Activated T-cell treated with anti-CD3 and anti-CD28 coated beads, Interleukin-2, amount 50 U/mL, for 1 hour (primary cell): ENCODE measurements at regions not wholly inside any gene's neighbourhood (a gene's known extent, or its start where the extent isn't known, plus 50 kb on each side); places are given as distances from the start of the nearest gene placed in this dataset.
"Not testable (repeated sequence)": the region's sequence is repeated elsewhere in the genome, so short reads cannot be mapped to it uniquely, and the experiment has no call there.

Experiments
- DNase-seq: peaks from one replicate; pipeline ENCODE4 v3.0.0-alpha.2; 2020

DNA sequence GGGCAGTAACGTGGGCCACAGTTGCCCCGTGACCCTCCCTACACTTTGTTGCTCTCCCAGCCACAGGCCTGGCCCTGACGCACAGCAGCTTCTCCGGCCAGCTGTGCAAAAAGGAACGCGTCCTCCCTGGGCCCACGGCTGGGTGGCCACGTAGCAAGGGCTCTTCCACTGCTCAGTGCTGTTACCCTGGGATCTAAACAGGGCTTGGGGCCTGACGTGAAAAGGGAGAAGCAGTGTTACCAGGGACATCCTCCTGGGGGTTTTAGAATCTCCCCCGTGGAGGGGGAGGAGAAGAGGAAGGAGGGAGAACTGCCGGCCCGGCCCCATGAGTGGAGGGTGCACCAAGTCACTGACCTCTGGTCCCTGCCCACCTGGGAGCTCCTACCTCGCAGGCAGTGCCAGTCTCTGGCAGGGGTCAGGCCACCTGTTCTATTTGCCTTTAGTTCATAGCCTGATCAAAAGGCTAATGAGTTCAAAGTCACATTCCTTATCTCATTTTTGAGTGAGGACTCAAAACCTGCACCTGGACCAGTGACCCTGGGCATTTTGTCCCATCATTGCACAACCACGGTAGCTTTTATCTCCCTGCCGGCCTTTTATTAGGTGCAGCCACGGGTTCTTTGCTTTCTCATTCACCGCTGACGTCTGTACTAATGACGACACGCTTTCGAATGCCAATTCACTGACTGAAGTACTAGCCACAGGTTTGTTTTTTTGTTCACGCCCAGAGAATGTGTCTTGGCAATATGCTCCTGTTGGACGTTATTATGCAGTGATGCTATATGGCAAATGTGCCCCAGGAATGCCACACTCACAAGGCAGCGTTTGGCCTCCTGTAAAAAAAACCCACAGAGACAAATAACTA is 4424.6 kb upstream of the TPTE start:
- DNase-seq: not testable (repeated sequence)

DNA sequence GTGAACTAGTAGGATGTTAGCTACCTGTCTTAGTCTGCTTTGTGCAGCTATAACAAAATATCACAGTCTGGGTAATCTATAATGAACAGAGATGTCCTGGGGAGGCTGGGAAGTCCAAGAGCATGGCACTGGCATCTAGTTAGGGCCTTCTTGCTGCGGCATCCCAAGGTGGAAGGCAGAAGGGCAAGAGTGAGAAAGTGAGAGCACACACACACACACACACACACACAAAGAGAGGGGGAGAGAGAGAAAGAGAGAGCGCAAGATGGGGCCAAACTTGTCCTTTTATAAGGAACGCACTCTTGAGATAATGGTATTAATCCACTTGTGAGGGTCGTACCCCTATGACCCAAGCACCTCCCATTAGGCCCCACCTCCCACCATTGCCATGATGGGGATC is 4423.6 kb upstream of the TPTE start:
- not testable (repeated sequence) for DNase-seq

DNA sequence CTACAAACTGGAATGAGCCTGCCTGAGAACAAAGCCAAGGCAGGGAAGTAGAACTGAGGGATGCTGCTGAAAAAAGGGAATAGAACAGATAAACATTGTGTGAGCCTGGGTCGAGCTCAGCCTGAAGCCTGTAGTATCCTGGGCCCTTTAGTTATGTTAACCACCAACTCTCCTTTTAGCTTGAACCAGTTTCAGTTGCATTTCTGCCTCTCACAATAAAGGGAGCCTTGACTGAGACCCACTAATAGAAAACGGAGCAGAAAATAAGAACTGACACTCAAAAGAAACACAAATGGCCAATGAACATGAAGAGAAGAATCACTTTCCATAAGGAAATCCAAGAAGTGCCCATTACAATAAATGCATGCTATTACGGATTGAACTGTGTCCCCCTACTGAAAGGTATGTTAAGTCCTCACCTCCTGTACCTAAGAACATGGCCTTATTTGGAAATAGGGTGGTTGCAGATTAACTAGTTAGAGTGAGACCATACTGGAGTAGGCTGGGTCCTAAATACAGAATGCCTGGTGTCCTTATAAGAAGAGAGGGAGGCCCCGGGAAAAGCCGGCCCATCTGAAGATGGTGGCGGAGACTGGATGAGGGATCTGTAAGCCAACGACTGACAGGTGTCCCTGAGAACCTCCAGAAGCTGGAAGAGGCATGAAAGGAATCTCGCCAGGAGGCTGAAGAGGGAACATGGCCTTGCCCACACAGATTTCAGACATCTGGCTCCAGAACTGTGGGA is 4423.0 kb upstream of the TPTE start:
- DNase-seq: not testable (repeated sequence)

DNA sequence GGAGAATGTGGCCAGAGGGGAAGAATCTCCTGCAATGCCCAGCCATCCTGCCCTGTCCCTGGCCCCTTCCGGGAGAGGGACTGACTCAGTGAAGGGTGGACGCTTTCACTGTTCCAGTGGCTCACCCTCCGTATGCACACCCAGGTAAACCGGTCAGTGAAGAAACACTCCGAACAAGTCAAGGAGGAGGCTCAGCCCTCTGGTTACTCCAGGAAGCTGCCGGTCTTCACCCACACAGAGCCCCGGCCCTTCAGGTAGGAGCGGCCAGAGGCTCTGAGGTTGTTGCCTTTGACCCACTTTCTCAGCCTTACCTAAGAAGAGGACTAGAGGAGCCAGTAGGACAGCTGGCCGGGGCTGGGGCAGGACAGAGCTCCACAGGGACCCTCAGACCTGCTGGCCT is 4419.8 kb upstream of the TPTE start:
- DNase-seq: not testable (repeated sequence)

DNA sequence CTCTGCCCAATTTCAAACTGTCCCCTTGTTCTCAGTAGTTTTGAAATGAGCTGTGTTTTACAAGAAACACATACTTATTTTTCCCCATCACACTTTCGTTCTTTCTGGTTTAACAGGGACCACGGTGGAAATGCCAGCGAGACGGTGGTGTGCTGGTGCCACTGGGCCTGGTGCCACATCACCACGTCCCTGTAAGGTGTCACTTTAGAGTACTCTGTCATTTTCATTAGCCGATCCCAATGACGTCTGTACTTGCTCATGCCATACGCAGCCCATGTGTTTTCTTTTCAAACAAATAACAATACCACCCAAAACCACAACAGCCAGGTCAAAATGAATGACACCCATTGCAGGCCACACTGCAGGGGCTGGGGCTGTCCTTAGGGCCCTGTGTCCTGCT is 4416.8 kb upstream of the TPTE start:
- not testable (repeated sequence) for DNase-seq

DNA sequence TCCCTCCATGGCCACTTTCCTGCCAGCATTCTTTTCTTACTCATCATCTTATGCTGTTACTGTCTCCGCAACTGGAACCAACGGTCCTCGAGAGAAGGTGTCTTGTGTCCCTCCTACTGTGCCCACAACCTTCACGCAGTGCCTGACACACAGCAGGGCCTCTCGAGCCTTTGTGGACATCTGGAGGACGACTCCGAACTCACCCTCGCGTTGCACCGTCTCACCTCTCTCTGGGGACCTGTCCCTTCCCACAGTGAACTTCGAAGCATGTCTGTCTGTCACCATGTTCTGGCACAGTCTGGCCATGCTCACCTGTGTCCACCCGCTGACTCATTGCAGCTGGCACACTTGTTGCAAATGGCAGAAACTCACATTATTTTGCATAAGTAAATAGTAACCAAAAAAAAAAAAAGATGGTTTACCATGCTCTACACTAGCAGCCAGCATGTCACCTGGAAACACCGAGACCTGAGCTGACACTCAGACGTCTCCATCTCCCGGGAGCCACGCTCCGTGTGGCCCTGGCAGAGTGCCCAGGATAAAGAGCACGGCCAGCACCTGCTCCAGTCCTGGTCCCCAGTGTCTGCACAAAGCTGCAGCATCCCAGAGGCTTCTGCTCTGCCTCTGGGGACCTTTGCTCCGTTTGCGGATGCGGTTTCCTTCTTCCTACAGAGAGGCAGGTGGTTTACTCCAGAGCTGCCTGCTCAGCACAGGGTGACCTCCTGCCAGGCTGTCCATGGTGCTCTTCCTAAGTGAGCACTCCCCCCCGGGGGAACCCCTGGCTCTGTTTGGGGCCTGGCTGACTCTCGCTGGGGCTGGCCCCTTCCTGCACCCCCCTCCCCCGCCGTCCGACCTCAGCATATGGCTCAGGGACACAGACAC is 4414.5 kb upstream of the TPTE start:
- not testable (repeated sequence) for DNase-seq

DNA sequence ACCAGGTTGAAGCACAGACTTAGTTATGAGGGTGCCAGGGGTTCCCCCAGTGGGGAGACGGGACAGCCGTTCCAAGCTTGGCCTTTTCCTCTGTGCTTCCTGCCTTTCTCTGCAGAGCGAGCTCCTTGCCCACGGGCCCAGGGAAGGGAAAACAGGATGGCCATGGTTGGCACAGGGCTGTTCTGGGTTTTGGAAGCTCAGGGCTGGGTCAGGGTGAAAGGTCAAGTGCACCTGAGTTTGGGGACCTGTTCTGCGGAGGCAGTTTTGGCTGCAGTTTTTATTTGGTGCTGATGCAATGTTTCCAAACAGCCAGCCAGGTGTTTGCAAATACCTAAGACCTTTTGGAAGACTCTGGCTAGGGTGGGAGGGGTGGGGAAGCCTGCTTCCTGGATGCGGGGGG is 4412.5 kb upstream of the TPTE start:
- not testable (repeated sequence) for DNase-seq

DNA sequence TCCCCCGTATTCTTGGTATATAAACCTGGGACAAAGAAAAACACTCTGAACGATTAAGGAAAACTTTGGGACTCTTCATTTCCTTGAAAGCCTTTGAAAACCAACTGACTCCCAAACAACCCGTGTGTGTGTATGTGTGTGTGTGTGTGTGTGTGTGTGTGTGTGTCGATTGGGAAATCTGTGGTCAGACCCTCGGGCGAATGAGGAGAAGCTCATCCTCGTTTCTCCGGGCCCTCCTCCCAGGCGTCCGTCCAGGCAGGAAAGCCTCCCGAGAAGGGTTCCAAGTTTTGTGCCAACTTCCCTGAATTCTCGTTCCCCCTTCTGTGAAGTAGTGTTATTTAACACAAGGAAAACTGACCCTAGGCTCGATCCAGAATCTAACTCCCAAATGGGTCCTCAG is 4411.6 kb upstream of the TPTE start:
- DNase-seq: not testable (repeated sequence)

DNA sequence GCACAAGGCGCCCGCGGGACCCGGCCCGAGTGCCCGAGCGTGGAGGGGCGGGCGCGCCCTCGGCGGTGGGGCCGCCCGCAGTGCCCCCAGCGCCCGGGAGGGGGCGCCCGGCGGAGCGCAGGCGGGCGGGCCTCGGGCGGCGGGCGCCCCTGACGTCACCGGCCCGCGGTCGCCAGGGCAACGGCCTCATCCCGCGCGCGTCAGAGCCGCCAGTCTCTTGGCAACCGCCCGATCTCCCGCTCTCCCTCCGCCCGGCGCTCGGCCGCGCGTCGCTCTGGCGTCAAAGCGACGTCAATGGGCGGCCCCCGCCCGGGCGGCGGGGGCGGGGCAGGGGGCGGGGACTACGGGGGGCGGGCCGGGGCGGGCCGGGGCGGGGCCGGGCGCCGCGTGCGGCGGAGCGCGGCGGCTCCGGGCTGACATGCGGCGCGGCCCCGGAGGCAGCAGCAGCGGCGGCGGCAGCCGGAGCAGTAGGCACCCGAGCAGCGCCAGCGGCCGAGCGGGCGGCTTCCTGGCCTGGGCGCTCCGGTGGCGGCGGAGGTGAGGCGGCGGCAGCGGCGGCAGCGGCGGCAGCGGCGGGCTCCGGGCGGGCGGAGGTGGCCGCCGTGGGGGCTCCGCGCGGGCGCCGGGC is 4410.6 kb upstream of the TPTE start:
- not testable (repeated sequence) for DNase-seq

DNA sequence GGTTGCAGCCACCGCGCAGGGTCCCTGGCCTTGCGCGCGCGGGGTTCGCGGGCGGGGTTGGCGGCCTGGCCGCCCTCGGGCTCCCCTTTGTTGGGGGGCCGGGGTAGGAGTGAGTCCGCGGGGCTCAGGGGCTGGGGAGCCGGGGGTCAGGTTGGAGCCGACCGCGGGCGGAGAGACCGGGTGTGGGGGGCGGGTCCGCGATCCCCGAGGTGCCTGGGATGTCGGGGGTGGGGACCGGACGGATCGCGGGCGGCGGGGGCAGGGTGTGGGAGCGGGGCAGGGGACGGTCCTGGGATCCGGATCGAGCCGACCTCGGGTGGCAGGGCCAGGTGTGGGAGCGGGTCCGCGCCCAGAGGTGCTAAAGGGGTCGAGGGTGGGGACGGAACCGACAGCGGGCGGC is 4410.0 kb upstream of the TPTE start:
- not testable (repeated sequence) for DNase-seq

DNA sequence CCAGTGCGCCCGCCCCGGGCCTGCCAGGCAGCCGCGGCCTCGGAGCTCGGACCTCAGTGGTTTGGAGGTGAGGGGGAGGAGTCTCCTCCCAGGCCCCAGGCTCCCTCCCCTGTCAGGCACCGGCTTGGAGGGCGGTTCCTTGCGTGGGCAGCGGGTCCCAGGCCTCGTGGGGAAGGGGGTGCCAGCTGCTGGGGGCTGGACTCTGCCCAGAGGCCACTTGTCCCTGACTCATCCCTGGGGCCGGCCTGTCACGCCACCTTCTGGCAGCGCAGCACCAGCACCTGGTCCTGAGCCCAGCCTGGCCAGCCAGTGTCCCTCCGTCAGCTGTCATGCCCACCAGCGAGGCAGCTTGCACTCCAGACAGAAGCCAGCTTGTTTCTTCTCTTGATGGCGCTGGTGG is 4403.0 kb upstream of the TPTE start:
- DNase-seq: not testable (repeated sequence)

DNA sequence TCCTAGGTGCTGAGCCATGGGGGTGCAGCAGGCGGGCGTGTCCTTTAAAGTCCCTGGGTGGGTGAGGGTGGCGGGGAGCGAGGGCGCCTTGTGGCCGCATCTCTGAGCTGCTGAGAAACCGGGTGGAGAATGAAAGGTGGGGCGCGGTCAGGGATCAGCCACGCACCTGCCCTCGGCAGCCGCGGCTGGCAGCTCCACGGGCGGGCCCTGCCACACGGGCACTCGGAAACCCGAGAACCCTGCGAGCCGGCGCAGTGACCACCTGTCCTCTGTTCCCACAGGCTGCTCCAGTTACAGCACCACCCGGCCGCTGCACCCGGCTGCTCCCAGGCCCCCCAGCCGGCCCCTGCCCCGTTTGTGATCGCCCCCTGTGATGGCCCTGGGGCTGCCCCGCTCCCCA is 4400.5 kb upstream of the TPTE start:
- DNase-seq: not testable (repeated sequence)

DNA sequence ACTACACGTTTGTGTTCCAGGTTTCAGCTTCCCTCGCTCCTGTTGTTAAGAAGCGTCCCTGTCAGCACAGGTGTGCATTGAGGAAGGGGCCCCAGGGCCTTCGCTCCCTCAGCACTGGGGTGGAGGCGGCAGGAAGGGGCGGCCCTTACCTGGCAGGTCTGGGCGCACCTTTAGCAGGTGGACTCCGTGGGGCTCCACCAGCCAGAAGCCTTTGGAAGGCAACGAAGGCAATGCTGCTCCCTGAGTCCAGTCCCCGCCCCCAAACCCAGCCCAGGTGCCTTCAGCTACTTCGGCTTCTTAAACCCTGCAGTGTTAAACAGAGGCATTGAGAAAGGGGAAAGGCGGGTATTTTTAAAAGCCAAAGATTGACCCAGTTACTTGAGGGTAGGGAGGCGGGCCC is 4398.8 kb upstream of the TPTE start:
- DNase-seq: not testable (repeated sequence)

DNA sequence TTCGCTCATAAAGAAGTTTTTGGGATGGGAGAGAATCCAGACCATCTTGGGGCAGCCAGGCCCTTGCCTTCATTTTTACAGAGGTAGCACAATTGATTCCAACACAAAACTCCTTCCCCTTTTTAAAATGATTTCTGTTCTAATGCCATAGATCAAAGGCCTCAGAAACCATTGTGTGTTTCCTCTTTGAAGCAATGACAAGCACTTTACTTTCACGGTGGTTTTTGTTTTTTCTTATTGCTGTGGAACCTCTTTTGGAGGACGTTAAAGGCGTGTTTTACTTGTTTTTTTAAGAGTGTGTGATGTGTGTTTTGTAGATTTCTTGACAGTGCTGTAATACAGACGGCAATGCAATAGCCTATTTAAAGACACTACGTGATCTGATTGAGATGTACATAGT is 4398.2 kb upstream of the TPTE start:
- not testable (repeated sequence) for DNase-seq

DNA sequence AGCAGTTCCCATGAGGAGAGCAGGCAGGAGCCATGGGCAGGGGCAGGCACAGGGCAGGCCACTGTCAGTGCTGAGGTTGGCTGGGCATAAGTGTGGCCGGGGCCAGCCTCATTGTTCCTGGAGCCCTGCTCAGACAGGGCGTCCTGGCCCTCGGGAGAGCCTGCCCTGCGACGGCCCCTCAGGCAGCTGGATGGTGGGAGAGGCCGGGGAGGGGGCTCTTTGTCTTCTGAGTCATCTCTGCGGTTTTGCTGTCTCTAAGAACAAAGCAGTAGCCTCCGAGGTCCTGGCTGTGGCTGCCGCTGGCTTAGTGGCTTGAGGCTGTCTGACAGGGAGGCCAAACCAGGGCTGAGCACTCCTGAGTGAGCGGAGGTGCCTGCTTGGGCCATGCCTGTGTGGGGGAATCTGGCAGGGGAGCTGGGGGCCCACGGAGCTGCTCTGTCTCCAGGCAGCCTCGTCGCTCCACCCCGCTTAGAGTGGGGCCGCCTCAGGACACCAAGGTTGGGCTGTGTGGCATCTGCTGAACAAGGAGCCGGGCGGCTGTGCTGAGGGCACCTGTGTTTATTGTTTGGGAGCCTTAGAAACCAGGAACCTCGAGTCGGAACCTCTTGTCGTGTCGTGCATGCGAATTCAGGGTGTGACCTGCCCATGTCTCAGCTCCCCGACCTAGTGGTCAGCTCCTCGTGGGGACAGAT is 4395.7 kb upstream of the TPTE start:
- DNase-seq: peak; percentile 15

DNA sequence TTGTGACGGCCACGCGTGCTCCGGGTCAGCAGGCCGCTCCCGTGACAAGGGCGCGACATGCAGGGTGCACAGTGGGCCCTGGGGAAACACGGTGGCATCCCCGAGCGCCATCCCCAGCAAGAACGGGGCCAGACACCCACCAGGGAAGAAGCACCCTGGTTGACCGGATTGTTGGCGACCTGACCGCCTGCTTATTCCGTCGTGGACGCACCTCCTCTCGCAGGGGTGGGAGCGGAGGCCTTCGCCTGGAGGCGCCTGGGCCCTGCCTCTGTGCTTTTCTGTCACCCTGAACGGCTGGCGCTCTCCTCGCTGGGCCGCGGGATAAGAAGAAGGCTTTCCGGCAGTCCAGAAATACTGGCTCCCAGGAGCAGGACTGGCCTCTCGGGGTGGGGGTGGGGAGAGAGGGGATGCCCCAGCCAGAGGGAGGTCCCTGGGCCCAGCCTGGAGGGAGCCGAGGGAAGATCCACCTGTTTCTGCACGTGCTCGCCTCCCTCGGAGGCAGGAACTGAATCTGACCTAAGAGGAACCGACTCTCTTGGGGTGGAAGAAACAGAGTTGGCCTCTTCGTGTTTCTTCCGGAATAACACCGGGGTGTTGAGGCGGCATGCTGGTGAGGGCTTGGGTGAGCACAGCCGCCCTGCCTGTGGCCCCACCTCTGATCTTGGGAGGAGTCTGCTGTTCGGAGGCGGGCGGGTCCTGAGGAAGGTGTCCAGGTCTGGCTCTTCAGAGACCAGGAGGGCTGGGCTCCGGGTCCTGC is 4394.2 kb upstream of the TPTE start:
- DNase-seq: peak; percentile 16

DNA sequence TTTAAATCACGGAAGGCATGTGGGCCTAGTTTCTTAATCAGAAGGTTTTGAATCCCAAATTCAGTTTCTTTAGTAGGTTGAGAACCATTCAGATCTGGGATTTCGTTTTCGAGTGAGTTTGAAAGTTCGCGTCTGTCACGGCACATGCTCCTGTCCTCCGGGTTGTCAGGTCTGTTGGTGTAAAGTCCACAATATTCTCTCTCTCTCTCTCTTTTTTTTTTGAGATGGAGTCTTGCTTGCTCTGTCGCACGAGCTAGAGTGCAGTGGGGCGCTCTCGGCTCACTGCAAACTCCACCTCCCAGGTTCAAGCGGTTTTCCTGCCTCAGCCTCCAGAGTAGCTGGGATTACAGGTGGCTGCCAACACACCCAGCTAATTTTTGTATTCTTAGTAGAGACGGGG is 4390.6 kb upstream of the TPTE start:
- not testable (repeated sequence) for DNase-seq

DNA sequence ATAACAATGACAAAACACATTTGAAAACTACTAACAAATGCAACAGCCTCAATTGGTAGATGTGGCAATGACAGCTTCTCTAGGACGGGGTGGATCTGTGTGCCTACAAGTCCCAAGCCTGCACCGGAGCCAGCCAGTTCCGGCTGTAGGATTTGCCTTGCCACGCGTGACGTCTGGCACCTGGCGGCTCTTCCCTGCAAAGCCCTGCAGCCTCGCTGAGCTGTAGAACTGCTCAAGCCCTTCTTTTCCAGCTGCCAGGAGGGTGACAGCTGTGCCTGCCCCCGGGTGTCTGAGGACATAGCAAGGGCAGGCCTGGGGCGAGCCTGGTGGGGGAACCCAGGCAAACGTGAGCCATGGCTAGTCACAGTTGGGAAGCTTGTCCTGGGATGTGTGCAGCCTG is 4388.0 kb upstream of the TPTE start:
- DNase-seq: not testable (repeated sequence)

DNA sequence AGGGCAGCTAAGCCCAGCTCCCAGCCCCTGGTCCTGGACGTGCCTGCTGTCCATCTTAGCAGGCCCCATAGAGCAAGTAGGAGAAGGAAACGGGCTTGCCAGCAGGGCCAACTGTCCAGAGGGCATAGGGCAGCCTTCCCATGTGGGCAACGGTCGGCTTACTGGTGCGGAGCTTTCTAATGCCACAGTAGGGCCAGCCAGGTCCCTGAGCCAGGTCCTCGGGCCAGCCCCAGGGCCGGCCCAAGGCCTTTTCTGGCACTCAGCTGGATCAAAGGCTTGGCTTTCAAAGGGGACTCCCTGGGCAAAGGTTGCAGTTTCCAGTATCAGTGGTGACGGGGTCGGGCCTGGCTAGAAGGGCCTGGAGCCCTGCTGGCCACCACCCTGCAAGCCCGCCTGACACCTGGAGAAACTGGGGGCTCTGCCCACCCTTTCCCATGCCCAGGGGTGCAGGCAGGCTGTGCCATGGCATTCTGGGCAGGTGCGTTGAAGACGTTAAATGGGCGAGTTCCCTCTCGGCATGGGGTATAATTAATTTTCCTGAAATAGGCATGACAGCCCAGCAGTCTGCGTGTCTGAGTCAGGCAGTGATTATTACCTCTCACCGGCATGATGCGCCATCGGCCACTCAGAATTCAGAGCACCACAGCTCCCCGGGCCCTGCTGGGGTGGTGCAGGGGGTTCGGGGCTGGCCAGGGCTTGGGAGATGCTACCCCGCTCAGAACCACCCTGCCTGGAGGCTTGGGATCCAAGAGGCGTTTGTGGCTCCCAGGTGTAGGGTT is 4387.3 kb upstream of the TPTE start:
- not testable (repeated sequence) for DNase-seq

DNA sequence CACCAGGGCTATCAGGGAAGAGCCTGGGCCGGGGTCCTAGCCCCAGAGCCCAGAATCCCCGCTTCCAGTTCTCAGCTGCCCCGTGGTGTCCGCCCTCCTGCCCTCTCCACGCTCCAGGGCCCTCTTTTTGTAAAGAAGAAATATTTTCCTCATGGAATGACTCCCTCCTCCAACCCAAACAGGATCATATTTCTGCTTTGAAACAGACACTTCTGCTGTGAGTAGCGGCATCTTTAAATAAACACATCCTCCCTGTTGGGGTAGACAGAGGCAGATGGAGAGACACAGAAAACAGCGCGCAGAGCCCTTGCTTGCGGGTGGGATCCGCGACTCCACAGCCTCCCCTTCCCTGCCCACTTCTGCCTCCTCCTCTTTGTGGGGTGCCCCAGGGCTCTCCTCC is 4384.7 kb upstream of the TPTE start:
- DNase-seq: not testable (repeated sequence)
